Mammary epithelial cell (primary cell): ENCODE measurements at regions not wholly inside any gene's neighbourhood (a gene's known extent, or its start where the extent isn't known, plus 50 kb on each side); places are given as distances from the start of the nearest gene placed in this dataset.

ENCODE experiments used
- CTCF ChIP-seq, 2 donors: IDR thresholded peaks in 1 of 2; conservative IDR thresholded peaks in 1 of 2; 2 replicates each; pipeline ENCODE4 v1.5.1; 2011 to 2012; ENCODE audit warnings: inconsistent platforms in 2 of 2, low read length in 2 of 2, mild to moderate bottlenecking in 2 of 2, control low read depth in 1 of 2, low read depth in 1 of 2; ENCODE audit not compliant: insufficient read depth in 1 of 2; ENCODE audit errors: extremely low read depth in 1 of 2
- EZH2 ChIP-seq: IDR thresholded peaks from 2 replicates; pipeline ENCODE4 v1.6.1; 2012; ENCODE audit warnings: low read length, inconsistent platforms, borderline replicate concordance

GRCh38 chr16:63239065-63239570 lies 1202.9 kb upstream of the CDH8 start:
- TF ChIP-seq CTCF (conservative IDR thresholded peaks at IDR 0.05 in 1 of 2, IDR thresholded peaks at IDR 0.05 in 1 of 2; ENCODE audit: extremely low read depth in 1 of 2, insufficient read depth in 1 of 2, low read depth in 1 of 2, low read length in 2 of 2) (no peak), EZH2 (no peak)
